ENCODE measurements at regions not wholly inside any gene's neighbourhood (a gene's known extent, or its start where the extent isn't known, plus 50 kb on each side); places are given as distances from the start of the nearest gene placed in this dataset.

GRCh38 chr17:31654936-31655335, 204.1 kb downstream of the COPRS start:
- DNase-seq: no peak
- no peaks in the 10 kb centered on the region for H3K9me3 ChIP-seq

GRCh38 chr17:31653691-31654090, 205.4 kb downstream of the COPRS start:
- no peak for ATAC-seq
- intact Hi-C loops (cut with DNase I): no loop called here
- H3K27ac ChIP-seq: no peak overlapping the region
- no peaks in the 10 kb centered on the region for H3K27me3 ChIP-seq
- no peaks in the 10 kb centered on the region for H3K36me3 ChIP-seq
- TF ChIP-seq CTCF (IDR thresholded peaks at IDR 0.05): no peak
- no peaks in the 10 kb centered on the region for H3K9me3 ChIP-seq
- H3K4me3 ChIP-seq: no peak overlapping the region
- peak in 2 of 4 donors; percentile 8 to 15 for DNase-seq
- no peaks in the 10 kb centered on the region for H3K4me1 ChIP-seq

More at GRCh38 chr17:31654936-31655335, 204.1 kb downstream of the COPRS start:
- no peak overlapping the region for H3K27ac ChIP-seq
- no peak for TF ChIP-seq CTCF (IDR thresholded peaks at IDR 0.05)
- H3K36me3 ChIP-seq: no peaks in the 10 kb centered on the region
- no peaks in the 10 kb centered on the region for H3K4me1 ChIP-seq
- no peak overlapping the region for H3K4me3 ChIP-seq
- ATAC-seq: no peak
- intact Hi-C loops (cut with DNase I): no loop called here
- H3K27me3 ChIP-seq: no peaks in the 10 kb centered on the region

GRCh38 chr17:31650756-31651520, 208.1 kb downstream of the COPRS start:
- H3K36me3 ChIP-seq: no peaks in the 10 kb centered on the region
- intact Hi-C loops (cut with DNase I): no loop called here
- H3K27ac ChIP-seq: no peak overlapping the region
- H3K4me3 ChIP-seq: no peak overlapping the region
- H3K9me3 ChIP-seq: peaks cover 0 to 11% of the 10 kb centered on the region in 2 donors
- H3K27me3 ChIP-seq: no peaks in the 10 kb centered on the region
- TF ChIP-seq CTCF (IDR thresholded peaks at IDR 0.05): no peak
- no peak for DNase-seq
- no peaks in the 10 kb centered on the region for H3K4me1 ChIP-seq
- no peak for ATAC-seq

GRCh38 chr17:31649302-31649701, 209.7 kb downstream of the COPRS start:
- ATAC-seq: peak; percentile 74
- intact Hi-C loops (cut with DNase I): no loop called here

More at GRCh38 chr17:31649302-31649701, 209.7 kb downstream of the COPRS start:
- no peaks in the 10 kb centered on the region for H3K27me3 ChIP-seq
- H3K4me3 ChIP-seq: no peak overlapping the region
- H3K4me1 ChIP-seq: no peaks in the 10 kb centered on the region
- H3K27ac ChIP-seq: no peak overlapping the region
- peaks cover 0 to 19% of the 10 kb centered on the region in 2 donors for H3K9me3 ChIP-seq
- no peak for TF ChIP-seq CTCF (IDR thresholded peaks at IDR 0.05)
- H3K36me3 ChIP-seq: no peaks in the 10 kb centered on the region
- no peak for DNase-seq

Measured in left lung (tissue), 4 donors.